H1 (cell line): ENCODE measurements at regions not wholly inside any gene's neighbourhood (a gene's known extent, or its start where the extent isn't known, plus 50 kb on each side); places are given as distances from the start of the nearest gene placed in this dataset.
"Not testable (repeated sequence)": the region's sequence is repeated elsewhere in the genome, so short reads cannot be mapped to it uniquely, and the experiment has no call there.

Source experiments
- CTCF ChIA-PET: fragments of 300-600 bp; sonication (Branson Sonifier 250); formaldehyde crosslinking; loops from one replicate; lab custom pipeline; 2021; ENCODE audit not compliant: partially characterized antibody; lab: Charles Lee
- POLR2A ChIA-PET: fragments of 300-600 bp; sonication (Branson Sonifier 250); formaldehyde crosslinking; loops from one replicate; lab custom pipeline; 2021; ENCODE audit warnings: inconsistent platforms; ENCODE audit not compliant: partially characterized antibody; lab: Charles Lee
- DNase-seq, 2 experiments: peaks; one replicate each; pipeline versions ENCODE4 v3.0.0 to v3.0.0-alpha.2; 2010 to 2022; ENCODE audit warnings: low spot score in 2 of 2, low read depth in 1 of 2, mixed read lengths in 1 of 2
- FAIRE-seq: peaks from 2 replicates; lab custom pipeline; 2011; peaks lifted over from hg19 to GRCh38; lab: Jason Lieb, UNC
- H2AFZ ChIP-seq: 2 replicates; pipeline ENCODE4 v1.8.1; 2012; ENCODE audit warnings: low read length, inconsistent platforms
- H2AK5ac ChIP-seq: 2 replicates; pipeline ENCODE4 v1.6.1; 2013; ENCODE audit warnings: low read depth, low read length
- H2BK120ac ChIP-seq: replicated peaks from 2 replicates; pipeline ENCODE3; 2013; ENCODE audit warnings: low read depth, low read length, inconsistent platforms
- H2BK12ac ChIP-seq: 2 replicates; pipeline ENCODE4 v1.6.1; 2013; ENCODE audit warnings: low read depth, low read length
- H2BK15ac ChIP-seq: 2 replicates; pipeline ENCODE4 v1.6.1; 2013; ENCODE audit warnings: low read length
- H2BK20ac ChIP-seq: 2 replicates; pipeline ENCODE4 v1.6.1; 2013; ENCODE audit warnings: low read length
- H2BK5ac ChIP-seq: 2 replicates; pipeline ENCODE4 v1.6.1; 2013; ENCODE audit warnings: low read depth, low read length
- H3K14ac ChIP-seq: 2 replicates; pipeline ENCODE4 v1.6.1; 2013; ENCODE audit warnings: inconsistent platforms; ENCODE audit not compliant: insufficient read length
- H3K18ac ChIP-seq: 2 replicates; pipeline ENCODE4 v1.6.1; 2013; ENCODE audit warnings: low read length; ENCODE audit errors: extremely low read depth
- H3K23ac ChIP-seq: 2 replicates; pipeline ENCODE4 v1.6.1; 2013; ENCODE audit warnings: inconsistent platforms; ENCODE audit not compliant: insufficient read length
- H3K23me2 ChIP-seq: 2 replicates; pipeline ENCODE4 v1.6.1; 2013; ENCODE audit warnings: low read depth, low read length
- H3K27ac ChIP-seq: 2 replicates; pipeline ENCODE4 v1.6.1; 2011; ENCODE audit warnings: low read depth, low read length, inconsistent platforms
- H3K27me3 ChIP-seq, 4 experiments: replicated peaks in 1 of 4; 1 replicate in 1 of 4; 2 replicates in 3 of 4; pipeline versions ENCODE4 v1.6.1 to v1.8.1; 2011 to 2013; ENCODE audit warnings: low read length in 3 of 4, mild to moderate bottlenecking in 3 of 4, inconsistent platforms in 2 of 4, mixed read lengths in 2 of 4, moderate library complexity in 1 of 4; ENCODE audit not compliant: control insufficient read depth in 3 of 4, insufficient read depth in 3 of 4; ENCODE audit errors: extremely low read depth in 1 of 4
- H3K36me3 ChIP-seq, 4 experiments: 2 replicates each; pipeline versions ENCODE4 v1.6.1 to v1.8.1; 2011 to 2013; ENCODE audit warnings: mild to moderate bottlenecking in 4 of 4, low read length in 3 of 4, moderate library complexity in 2 of 4, control low read depth in 1 of 4, inconsistent platforms in 1 of 4; ENCODE audit not compliant: insufficient read depth in 4 of 4, control insufficient read depth in 2 of 4
- H3K4ac ChIP-seq: replicated peaks from 2 replicates; pipeline ENCODE3; 2013; ENCODE audit warnings: low read length, low read depth, mixed read lengths, inconsistent platforms; ENCODE audit not compliant: insufficient read length
- H3K4me1 ChIP-seq, 4 experiments: replicated peaks in 1 of 4; 1 replicate in 1 of 4; 2 replicates in 3 of 4; pipeline versions ENCODE4 v1.6.1 to v1.8.1; 2011 to 2013; ENCODE audit warnings: low read length in 3 of 4, inconsistent platforms in 2 of 4, mixed read lengths in 1 of 4; ENCODE audit not compliant: insufficient read depth in 4 of 4, control insufficient read depth in 3 of 4
- H3K4me2 ChIP-seq, 2 experiments: 2 replicates each; pipeline versions ENCODE4 v1.6.1 to v1.8.1; 2011 to 2013; ENCODE audit warnings: low read depth in 2 of 2, low read length in 2 of 2, control low read depth in 1 of 2, inconsistent platforms in 1 of 2, mild to moderate bottlenecking in 1 of 2; ENCODE audit not compliant: insufficient read depth in 1 of 2
- H3K4me3 ChIP-seq, 4 experiments: fragments of 200-600, 300-600 bp in 1 of 4; sonication (generic), shearing (Covaris generic), sonication (Bioruptor Twin) in 1 of 4; 2 replicates each; pipeline versions ENCODE4 v1.5.1 to v1.8.1; 2011 to 2016; ENCODE audit warnings: low read length in 4 of 4, low read depth in 3 of 4, control low read depth in 2 of 4, inconsistent platforms in 2 of 4, mild to moderate bottlenecking in 2 of 4, mixed read lengths in 1 of 4, moderate library complexity in 1 of 4; ENCODE audit not compliant: insufficient read depth in 2 of 4; ENCODE audit errors: extremely low read depth in 1 of 4
- H3K56ac ChIP-seq: replicated peaks from 2 replicates; pipeline ENCODE3; 2013; ENCODE audit warnings: low read depth, mild to moderate bottlenecking, mixed read lengths, low read length, inconsistent platforms; ENCODE audit not compliant: insufficient read length
- H3K79me1 ChIP-seq: 2 replicates; pipeline ENCODE4 v1.6.1; 2013; ENCODE audit warnings: low read depth, low read length, control low read depth
- H3K79me2 ChIP-seq, 2 experiments: 2 replicates each; pipeline versions ENCODE4 v1.6.1 to v1.8.1; 2012 to 2013; ENCODE audit warnings: low read length in 2 of 2, mild to moderate bottlenecking in 2 of 2, inconsistent platforms in 1 of 2; ENCODE audit not compliant: insufficient read depth in 2 of 2, control insufficient read depth in 1 of 2
- H3K9ac ChIP-seq, 4 experiments: replicated peaks in 1 of 4; 1 replicate in 1 of 4; 2 replicates in 3 of 4; pipeline versions ENCODE4 v1.6.1 to v1.8.1; 2011 to 2013; ENCODE audit warnings: low read depth in 3 of 4, low read length in 3 of 4, control low read depth in 2 of 4, mild to moderate bottlenecking in 2 of 4, moderate library complexity in 2 of 4, inconsistent platforms in 1 of 4; ENCODE audit errors: extremely low read depth in 1 of 4
- H3K9me3 ChIP-seq, 2 experiments: 2 replicates each; pipeline versions ENCODE4 v1.6.1 to v1.8.1; 2012 to 2013; ENCODE audit warnings: mild to moderate bottlenecking in 2 of 2, moderate library complexity in 2 of 2, control low read depth in 1 of 2, inconsistent platforms in 1 of 2, low read depth in 1 of 2, low read length in 1 of 2, mixed read lengths in 1 of 2; ENCODE audit not compliant: insufficient read depth in 2 of 2
- H4K20me1 ChIP-seq, 2 experiments: replicated peaks in 1 of 2; 2 replicates each; pipeline versions ENCODE3 to v1.8.1; 2011 to 2013; ENCODE audit warnings: inconsistent platforms in 2 of 2, low read length in 2 of 2, mild to moderate bottlenecking in 1 of 2; ENCODE audit not compliant: insufficient read depth in 2 of 2, control insufficient read depth in 1 of 2
- H4K5ac ChIP-seq: 2 replicates; pipeline ENCODE4 v1.6.1; 2013; ENCODE audit warnings: low read length, low read depth, mixed read lengths, inconsistent platforms; ENCODE audit not compliant: insufficient read length
- H4K8ac ChIP-seq: 2 replicates; pipeline ENCODE4 v1.8.0; 2013; ENCODE audit warnings: mild to moderate bottlenecking, moderate library complexity, low read length, inconsistent platforms; ENCODE audit not compliant: insufficient read depth; ENCODE audit errors: extremely low read depth
- H4K91ac ChIP-seq: replicated peaks from 2 replicates; pipeline ENCODE3; 2013; ENCODE audit warnings: low read length, mixed read lengths, inconsistent platforms; ENCODE audit not compliant: insufficient read length
- NRF1 ChIP-seq: IDR thresholded peaks from 2 replicates; pipeline ENCODE4 v1.6.1; 2011; ENCODE audit warnings: mild to moderate bottlenecking, low read depth, low read length, improper control_type of control experiment
- POLR2AphosphoS5 ChIP-seq: IDR thresholded peaks from 2 replicates; pipeline ENCODE4 v1.6.1; 2011; ENCODE audit warnings: low read depth, low read length
- RFX5 ChIP-seq: IDR thresholded peaks from 2 replicates; pipeline ENCODE4 v1.6.1; 2011; ENCODE audit warnings: low read depth, low read length, improper control_type of control experiment, borderline replicate concordance
- TAF7 ChIP-seq: optimal IDR thresholded peaks from 2 replicates; pipeline ENCODE3; 2011; ENCODE audit warnings: low read depth, mild to moderate bottlenecking, inconsistent platforms, low read length, moderate library complexity, borderline replicate concordance
- WGBS, 2 experiments: shearing (Covaris generic) in 1 of 2; methylation state at CpG; one replicate each; pipeline versions ENCODE4 v1.1.6 to v1.1.7; 2013 to 2015; ENCODE audit warnings: low lambda C conversion rate in 2 of 2, mixed read lengths in 2 of 2, inconsistent platforms in 1 of 2, low coverage in 1 of 2, missing lambda C conversion rate in 1 of 2; ENCODE audit not compliant: insufficient replicate concordance in 2 of 2, insufficient coverage in 1 of 2, insufficient read length in 1 of 2; ENCODE audit errors: extremely low coverage in 1 of 2, missing lambda C conversion rate in 1 of 2; 5-methylcytosine and 5-hydroxymethylcytosine counted together

DNA sequence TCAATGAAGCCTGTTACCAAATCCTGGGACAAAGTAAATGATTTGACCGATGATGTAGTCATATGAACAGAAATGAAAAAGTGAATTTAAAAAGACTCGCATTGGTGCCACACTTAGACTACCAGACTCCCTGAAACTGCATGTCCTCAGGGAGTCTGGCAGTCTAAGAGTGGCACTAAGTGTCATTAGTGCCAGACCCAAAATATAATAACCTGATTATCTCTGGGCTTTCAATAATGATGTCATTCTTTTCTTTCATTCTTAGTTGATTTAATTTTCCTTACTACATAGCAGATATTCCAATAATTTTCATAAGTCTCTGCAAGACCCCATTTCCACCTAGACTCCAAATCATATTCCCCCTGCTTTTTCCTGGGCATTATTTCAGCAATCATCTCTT, 59.0 kb downstream of the OR2K2 start (continued):
- TF ChIP-seq NRF1 (no peak), POLR2AphosphoS5 (no peak), RFX5 (no peak), TAF7 (no peak)

DNA sequence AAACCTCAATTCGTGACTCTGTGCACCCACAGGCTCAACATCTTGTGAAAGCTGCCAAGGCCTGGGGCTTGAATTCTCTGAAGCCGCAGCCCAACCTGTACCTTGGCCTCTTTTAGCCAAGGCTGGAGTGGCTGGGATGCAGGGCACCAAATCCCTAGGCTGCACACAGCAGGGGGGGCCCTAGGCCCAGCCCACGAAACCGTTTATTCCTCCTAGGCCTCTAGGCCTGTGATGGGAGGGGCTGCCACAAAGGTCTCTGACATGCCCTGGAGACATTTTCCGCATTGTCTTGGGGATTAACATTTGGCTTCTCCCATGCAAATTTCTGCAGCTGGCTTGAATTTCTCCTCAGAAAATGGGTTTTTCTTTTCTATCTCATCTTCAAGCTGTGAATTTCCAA, 64.0 kb downstream of the OR2K2 start:
- CTCF ChIA-PET, H3K18ac ChIP-seq, H2BK12ac ChIP-seq, H4K91ac ChIP-seq, H3K9ac ChIP-seq, H3K27me3 ChIP-seq, H3K4me3 ChIP-seq, H3K23me2 ChIP-seq, H3K4me2 ChIP-seq, H2BK20ac ChIP-seq, H3K79me1 ChIP-seq, FAIRE-seq, H3K23ac ChIP-seq, H4K8ac ChIP-seq, H2BK120ac ChIP-seq, H4K5ac ChIP-seq, POLR2A ChIA-PET, H3K79me2 ChIP-seq, H2AK5ac ChIP-seq, H2AFZ ChIP-seq, DNase-seq, H3K4me1 ChIP-seq, H3K14ac ChIP-seq, H4K20me1 ChIP-seq, H3K36me3 ChIP-seq, H3K4ac ChIP-seq, H2BK5ac ChIP-seq, H3K56ac ChIP-seq, H3K27ac ChIP-seq, H2BK15ac ChIP-seq: not testable (repeated sequence)
- 89% methylated on average over 5 of the region's 5 CpGs; no CpG with 5 or more reads in 1 of the 2 experiments for WGBS, 2 experiments
- H3K9me3 ChIP-seq, result peaks cover 6 to 18% of the 10 kb centered on the region in 2 experiments; a peak in 3 of 4 replicates
